ENCODE measurements at regions not wholly inside any gene's neighbourhood (a gene's known extent, or its start where the extent isn't known, plus 50 kb on each side); places are given as distances from the start of the nearest gene placed in this dataset.
"Not testable (repeated sequence)": the region's sequence is repeated elsewhere in the genome, so short reads cannot be mapped to it uniquely, and the experiment has no call there.

- no peak for FAIRE-seq
- Histone ChIP-seq H3K27ac (ENCODE audit: extremely low read length, insufficient read depth, low read length) (no peak overlapping the region), H3K4me1 (ENCODE audit: insufficient read depth, low read length) (no peaks in the 10 kb centered on the region), H3K79me2 (ENCODE audit: insufficient read depth, low read length) (no peaks in the 10 kb centered on the region), H3K27me3 (ENCODE audit: control insufficient read depth in 1 of 2, insufficient read depth in 2 of 2, low read length in 2 of 2) (peaks cover 0 to 6% of the 10 kb centered on the region in 2 experiments; a peak in 1 of 5 replicates), H4K20me1 (ENCODE audit: insufficient read depth, low read length) (no peaks in the 10 kb centered on the region), H3K4me3 (replicated peaks in 1 of 3; ENCODE audit: insufficient read depth in 1 of 3, low read depth in 2 of 3, low read length in 3 of 3) (no peak overlapping the region), H2AFZ (ENCODE audit: low read length) (no peak overlapping the region), H3K4me2 (ENCODE audit: low read depth, low read length) (no peak overlapping the region), H3K36me3 (replicated peaks in 1 of 2; ENCODE audit: control insufficient read depth in 1 of 2, insufficient read depth in 2 of 2, low read length in 2 of 2) (no peaks in the 10 kb centered on the region), H3K9me3 (ENCODE audit: low read length) (no peaks in the 10 kb centered on the region), H3K9ac (ENCODE audit: insufficient read depth, low read depth, low read length) (no peak overlapping the region)
- BruUV-seq (replicated peaks) = no TSS peak
- ChIA-PET POLR2A (no interaction called here), CTCF (ENCODE audit: low intra/inter-chr PET ratio, low total read pairs) (no interaction called here)
- TF ChIP-seq THYN1 (CRISPR knock-in tag; IDR thresholded peaks at IDR 0.05; ENCODE audit: borderline replicate concordance, low read depth) (no peak), DRAP1 (CRISPR knock-in tag; IDR thresholded peaks at IDR 0.05) (no peak), SKI (IDR thresholded peaks at IDR 0.05; ENCODE audit: partially characterized antibody) (no peak), ZBTB10 (CRISPR knock-in tag; IDR thresholded peaks at IDR 0.05; ENCODE audit: borderline replicate concordance) (no peak), ZNF644 (CRISPR knock-in tag; IDR thresholded peaks at IDR 0.05; ENCODE audit: low read depth) (no peak), ZFP36 (IDR thresholded peaks at IDR 0.05; ENCODE audit: borderline replicate concordance, low read depth, low read length, partially characterized antibody) (no peak), KLF16 (CRISPR knock-in tag; IDR thresholded peaks at IDR 0.05) (no peak), DPF2 (CRISPR knock-in tag; IDR thresholded peaks at IDR 0.05; ENCODE audit: borderline replicate concordance, low read depth) (no peak), RBM22 (optimal IDR thresholded peaks at IDR 0.05; ENCODE audit: low read length) (no peak), JUNB (CRISPR knock-in tag; IDR thresholded peaks at IDR 0.05; ENCODE audit: borderline replicate concordance) (no peak), HNF1B (CRISPR knock-in tag; IDR thresholded peaks at IDR 0.05) (no peak), LCORL (IDR thresholded peaks at IDR 0.05) (no peak), LCORL (CRISPR knock-in tag; IDR thresholded peaks at IDR 0.05) (no peak), FOXP1 (IDR thresholded peaks at IDR 0.05) (no peak), FOXP1 (CRISPR knock-in tag; IDR thresholded peaks at IDR 0.05) (no peak), DR1 (CRISPR knock-in tag; IDR thresholded peaks at IDR 0.05) (no peak), SP2 (CRISPR knock-in tag; IDR thresholded peaks at IDR 0.05) (no peak), ZNF382 (CRISPR knock-in tag; IDR thresholded peaks at IDR 0.05; ENCODE audit: borderline replicate concordance) (no peak)
- in situ Hi-C loops (cut with HindIII; ENCODE audit: extremely low pct_ligation_motif_present, low pct_unique_long_range_greater_than_20kb) = no loop called here
- no peak for DNase-seq (ENCODE audit: low spot score)
- intact Hi-C loops (cut with micrococcal nuclease; ENCODE audit: unreplicated experiment) = no loop called here
- 27% methylated on average over 4 of the region's 4 CpGs for WGBS (ENCODE audit: low lambda C conversion rate)
- no peak for ATAC-seq
These were observed 442.4 kb upstream of the ISX start for GRCh38 chr22:34623580-34623979.

- BruUV-seq (replicated peaks); H3K4me3 ChIP-seq (replicated peaks in 1 of 3; ENCODE audit: insufficient read depth in 1 of 3, low read depth in 2 of 3, low read length in 3 of 3); H3K4me1 ChIP-seq (ENCODE audit: insufficient read depth, low read length); FAIRE-seq; H4K20me1 ChIP-seq (ENCODE audit: insufficient read depth, low read length); H3K27me3 ChIP-seq (ENCODE audit: control insufficient read depth in 1 of 2, insufficient read depth in 2 of 2, low read length in 2 of 2); ATAC-seq; H2AFZ ChIP-seq (ENCODE audit: low read length); H3K9me3 ChIP-seq (ENCODE audit: low read length); DNase-seq (ENCODE audit: low spot score); H3K4me2 ChIP-seq (ENCODE audit: low read depth, low read length); H3K9ac ChIP-seq (ENCODE audit: insufficient read depth, low read depth, low read length); intact Hi-C loops (cut with micrococcal nuclease; ENCODE audit: unreplicated experiment); H3K79me2 ChIP-seq (ENCODE audit: insufficient read depth, low read length); H3K36me3 ChIP-seq (replicated peaks in 1 of 2; ENCODE audit: control insufficient read depth in 1 of 2, insufficient read depth in 2 of 2, low read length in 2 of 2); CTCF ChIA-PET (ENCODE audit: low intra/inter-chr PET ratio, low total read pairs); H3K27ac ChIP-seq (ENCODE audit: extremely low read length, insufficient read depth, low read length); in situ Hi-C loops (cut with HindIII; ENCODE audit: extremely low pct_ligation_motif_present, low pct_unique_long_range_greater_than_20kb); POLR2A ChIA-PET: not testable (repeated sequence)
- WGBS (ENCODE audit: low lambda C conversion rate) = 85% methylated on average over 13 of the region's 30 CpGs
These were observed 440.1 kb upstream of the ISX start for GRCh38 chr22:34625892-34626291.

Measured in HepG2 (cell line).